ENCODE measurements at regions not wholly inside any gene's neighbourhood (a gene's known extent, or its start where the extent isn't known, plus 50 kb on each side); places are given as distances from the start of the nearest gene placed in this dataset.
"Not testable (repeated sequence)": the region's sequence is repeated elsewhere in the genome, so short reads cannot be mapped to it uniquely, and the experiment has no call there.

- WGBS, 2 donors, result 14 to 17% methylated on average over 1 of the region's 1 CpG
- intact Hi-C loops (cut with DNase I), result no loop called here
- no peak overlapping the region for H3K4me3 ChIP-seq (ENCODE audit: low read length in 2 of 2)
- H3K4me1 ChIP-seq (ENCODE audit: control insufficient read depth in 1 of 2, insufficient read depth in 2 of 2, low read length in 2 of 2), result no peaks in the 10 kb centered on the region
- peaks cover 5% of the 10 kb centered on the region for H3K9me3 ChIP-seq (ENCODE audit: control insufficient read depth, low read length)
- H3K27me3 ChIP-seq (ENCODE audit: control insufficient read depth in 1 of 2, insufficient read depth in 2 of 2, low read length in 1 of 2), result no peaks in the 10 kb centered on the region
- DNase-seq (no peak), ATAC-seq (ENCODE audit: low FRiP score) (no peak)
- H3K27ac ChIP-seq (ENCODE audit: low read depth in 1 of 2, low read length in 2 of 2), result no peak overlapping the region
- no peaks in the 10 kb centered on the region for H3K36me3 ChIP-seq (ENCODE audit: control insufficient read depth in 1 of 2, insufficient read depth in 2 of 2, low read length in 1 of 2)
Measured at GRCh38 chr16:26601335-26601734, 465.4 kb upstream of the C16orf82 start.

GRCh38 chr16:26605626-26606271, 461.0 kb upstream of the C16orf82 start:
- no peak overlapping the region for H3K27ac ChIP-seq (ENCODE audit: low read depth in 1 of 2, low read length in 2 of 2)
- H3K4me1 ChIP-seq (ENCODE audit: control insufficient read depth in 1 of 2, insufficient read depth in 2 of 2, low read length in 2 of 2), result no peaks in the 10 kb centered on the region
- WGBS, 2 donors, result 51 to 53% methylated on average over 13 of the region's 13 CpGs
- no peak for ATAC-seq (ENCODE audit: low FRiP score)
- intact Hi-C loops (cut with DNase I), result no loop called here
- H3K36me3 ChIP-seq (ENCODE audit: control insufficient read depth in 1 of 2, insufficient read depth in 2 of 2, low read length in 1 of 2), result no peaks in the 10 kb centered on the region
- no peak for DNase-seq
- H3K4me3 ChIP-seq (ENCODE audit: low read length in 2 of 2), result no peak overlapping the region
- no peaks in the 10 kb centered on the region for H3K27me3 ChIP-seq (ENCODE audit: control insufficient read depth in 1 of 2, insufficient read depth in 2 of 2, low read length in 1 of 2)
- H3K9me3 ChIP-seq (ENCODE audit: control insufficient read depth, low read length), result peaks cover 5% of the 10 kb centered on the region

- no peak overlapping the region for H3K27ac ChIP-seq (ENCODE audit: low read depth in 1 of 2, low read length in 2 of 2)
- no peaks in the 10 kb centered on the region for H3K36me3 ChIP-seq (ENCODE audit: control insufficient read depth in 1 of 2, insufficient read depth in 2 of 2, low read length in 1 of 2)
- WGBS, 2 donors, result 69 to 72% methylated on average over 3 of the region's 3 CpGs
- H3K27me3 ChIP-seq (ENCODE audit: control insufficient read depth in 1 of 2, insufficient read depth in 2 of 2, low read length in 1 of 2), result no peaks in the 10 kb centered on the region
- no peaks in the 10 kb centered on the region for H3K4me1 ChIP-seq (ENCODE audit: control insufficient read depth in 1 of 2, insufficient read depth in 2 of 2, low read length in 2 of 2)
- peaks cover 5% of the 10 kb centered on the region for H3K9me3 ChIP-seq (ENCODE audit: control insufficient read depth, low read length)
- intact Hi-C loops (cut with DNase I), result no loop called here
- no peak for ATAC-seq (ENCODE audit: low FRiP score)
- H3K4me3 ChIP-seq (ENCODE audit: low read length in 2 of 2), result no peak overlapping the region
- no peak for DNase-seq
Measured at GRCh38 chr16:26606381-26607150, 460.2 kb upstream of the C16orf82 start.

GRCh38 chr16:26614237-26614841, 452.4 kb upstream of the C16orf82 start:
- H3K4me1 ChIP-seq (ENCODE audit: control insufficient read depth in 1 of 2, insufficient read depth in 2 of 2, low read length in 2 of 2), result no peaks in the 10 kb centered on the region
- DNase-seq (no peak), ATAC-seq (ENCODE audit: low FRiP score) (no peak)
- intact Hi-C loops (cut with DNase I), result no loop called here
- H3K4me3 ChIP-seq (ENCODE audit: low read length in 2 of 2), result no peak overlapping the region
- no peak overlapping the region for H3K27ac ChIP-seq (ENCODE audit: low read depth in 1 of 2, low read length in 2 of 2)
- H3K36me3 ChIP-seq (ENCODE audit: control insufficient read depth in 1 of 2, insufficient read depth in 2 of 2, low read length in 1 of 2), result no peaks in the 10 kb centered on the region
- 23 to 28% methylated on average over 7 of the region's 7 CpGs for WGBS, 2 donors
- no peaks in the 10 kb centered on the region for H3K9me3 ChIP-seq (ENCODE audit: control insufficient read depth, low read length)
- peaks cover 0 to 2% of the 10 kb centered on the region in 2 donors for H3K27me3 ChIP-seq (ENCODE audit: control insufficient read depth in 1 of 2, insufficient read depth in 2 of 2, low read length in 1 of 2)

GRCh38 chr16:26623442-26623841, 443.3 kb upstream of the C16orf82 start:
- H3K4me1 ChIP-seq (ENCODE audit: control insufficient read depth in 1 of 2, insufficient read depth in 2 of 2, low read length in 2 of 2), result no peaks in the 10 kb centered on the region
- DNase-seq, result no peak
- no peaks in the 10 kb centered on the region for H3K27me3 ChIP-seq (ENCODE audit: control insufficient read depth in 1 of 2, insufficient read depth in 2 of 2, low read length in 1 of 2)
- H3K9me3 ChIP-seq (ENCODE audit: control insufficient read depth, low read length), result peaks cover 3% of the 10 kb centered on the region
- 81 to 83% methylated on average over 2 of the region's 2 CpGs for WGBS, 2 donors
- H3K36me3 ChIP-seq (ENCODE audit: control insufficient read depth in 1 of 2, insufficient read depth in 2 of 2, low read length in 1 of 2), result no peaks in the 10 kb centered on the region
- intact Hi-C loops (cut with DNase I), result no loop called here
- no peak overlapping the region for H3K4me3 ChIP-seq (ENCODE audit: low read length in 2 of 2)
- ATAC-seq (ENCODE audit: low FRiP score), result no peak
- no peak overlapping the region for H3K27ac ChIP-seq (ENCODE audit: low read depth in 1 of 2, low read length in 2 of 2)

GRCh38 chr16:26627958-26628357, 438.8 kb upstream of the C16orf82 start:
- no peak for DNase-seq
- Histone ChIP-seq H3K27ac (ENCODE audit: low read depth in 1 of 2, low read length in 2 of 2) (no peak overlapping the region), H3K4me3 (ENCODE audit: low read length in 2 of 2) (no peak overlapping the region), H3K27me3 (ENCODE audit: control insufficient read depth in 1 of 2, insufficient read depth in 2 of 2, low read length in 1 of 2) (no peaks in the 10 kb centered on the region), H3K4me1 (ENCODE audit: control insufficient read depth in 1 of 2, insufficient read depth in 2 of 2, low read length in 2 of 2) (no peaks in the 10 kb centered on the region), H3K9me3 (ENCODE audit: control insufficient read depth, low read length) (no peaks in the 10 kb centered on the region), H3K36me3 (ENCODE audit: control insufficient read depth in 1 of 2, insufficient read depth in 2 of 2, low read length in 1 of 2) (no peaks in the 10 kb centered on the region)
- intact Hi-C loops (cut with DNase I), result no loop called here
- 90 to 94% methylated on average over 1 of the region's 1 CpG for WGBS, 2 donors
- no peak for ATAC-seq (ENCODE audit: low FRiP score)

- DNase-seq; H3K36me3 ChIP-seq (ENCODE audit: control insufficient read depth in 1 of 2, insufficient read depth in 2 of 2, low read length in 1 of 2); ATAC-seq (ENCODE audit: low FRiP score); H3K27ac ChIP-seq (ENCODE audit: low read depth in 1 of 2, low read length in 2 of 2); H3K4me3 ChIP-seq (ENCODE audit: low read length in 2 of 2); H3K4me1 ChIP-seq (ENCODE audit: control insufficient read depth in 1 of 2, insufficient read depth in 2 of 2, low read length in 2 of 2); H3K27me3 ChIP-seq (ENCODE audit: control insufficient read depth in 1 of 2, insufficient read depth in 2 of 2, low read length in 1 of 2); H3K9me3 ChIP-seq (ENCODE audit: control insufficient read depth, low read length); intact Hi-C loops (cut with DNase I): not testable (repeated sequence)
Measured at GRCh38 chr16:26631365-26631764, 435.4 kb upstream of the C16orf82 start.

GRCh38 chr16:26642047-26642664, 424.6 kb upstream of the C16orf82 start:
- no peak for DNase-seq
- Histone ChIP-seq H3K9me3 (ENCODE audit: control insufficient read depth, low read length) (no peaks in the 10 kb centered on the region), H3K27ac (ENCODE audit: low read depth in 1 of 2, low read length in 2 of 2) (no peak overlapping the region), H3K27me3 (ENCODE audit: control insufficient read depth in 1 of 2, insufficient read depth in 2 of 2, low read length in 1 of 2) (no peaks in the 10 kb centered on the region), H3K36me3 (ENCODE audit: control insufficient read depth in 1 of 2, insufficient read depth in 2 of 2, low read length in 1 of 2) (no peaks in the 10 kb centered on the region), H3K4me1 (ENCODE audit: control insufficient read depth in 1 of 2, insufficient read depth in 2 of 2, low read length in 2 of 2) (no peaks in the 10 kb centered on the region), H3K4me3 (ENCODE audit: low read length in 2 of 2) (no peak overlapping the region)
- ATAC-seq (ENCODE audit: low FRiP score), result no peak
- 73 to 77% methylated on average over 5 of the region's 5 CpGs for WGBS, 2 donors
- intact Hi-C loops (cut with DNase I), result no loop called here
